ENCODE measurements at regions not wholly inside any gene's neighbourhood (a gene's known extent, or its start where the extent isn't known, plus 50 kb on each side); places are given as distances from the start of the nearest gene placed in this dataset.

- Mint-ChIP-seq H3K27ac (no peak overlapping the region), H3K36me3 (peaks cover 7 to 8% of the 10 kb centered on the region in 2 donors)
- no peak for ATAC-seq (replicated peaks)
Measured at GRCh38 chr5:66519626-66520025, 76.6 kb upstream of the MAST4 start.

GRCh38 chr5:66520854-66521253, 75.3 kb upstream of the MAST4 start:
- Mint-ChIP-seq H3K4me3 (no peak overlapping the region), H3K27ac (no peak overlapping the region), H3K36me3 (peaks cover 7 to 8% of the 10 kb centered on the region in 2 donors), H3K4me1 (peaks cover 11 to 28% of the 10 kb centered on the region in 2 donors), H3K27me3 (no peaks in the 10 kb centered on the region), H3K9me3 (peaks cover 10 to 16% of the 10 kb centered on the region in 2 donors)
- DNase-seq: no peak
- ATAC-seq (replicated peaks): no peak

More at GRCh38 chr5:66519626-66520025, 76.6 kb upstream of the MAST4 start:
- no peak for DNase-seq
- Mint-ChIP-seq H3K27me3 (no peaks in the 10 kb centered on the region), H3K4me3 (no peak overlapping the region), H3K9me3 (peaks cover 10 to 16% of the 10 kb centered on the region in 2 donors), H3K4me1 (peaks cover 18 to 39% of the 10 kb centered on the region in 2 donors)

GRCh38 chr5:66527478-66528035, 68.6 kb upstream of the MAST4 start:
- no peak for DNase-seq
- Mint-ChIP-seq H3K4me1 (peaks cover 0 to 6% of the 10 kb centered on the region in 2 donors), H3K4me3 (no peak overlapping the region), H3K27ac (no peak overlapping the region), H3K36me3 (peaks cover 2 to 3% of the 10 kb centered on the region in 2 donors), H3K27me3 (peaks cover 3 to 5% of the 10 kb centered on the region in 2 donors), H3K9me3 (peaks cover 2 to 4% of the 10 kb centered on the region in 2 donors)
- ATAC-seq (replicated peaks): no peak

GRCh38 chr5:66529182-66529581, 67.0 kb upstream of the MAST4 start:
- H3K27ac Mint-ChIP-seq: no peak overlapping the region
- DNase-seq (no peak), ATAC-seq (replicated peaks) (no peak)
- peaks cover 2 to 4% of the 10 kb centered on the region in 2 donors for H3K9me3 Mint-ChIP-seq
- H3K36me3 Mint-ChIP-seq: peaks cover 2 to 3% of the 10 kb centered on the region in 2 donors
- H3K27me3 Mint-ChIP-seq: peaks cover 3 to 5% of the 10 kb centered on the region in 2 donors
- H3K4me3 Mint-ChIP-seq: no peak overlapping the region
- H3K4me1 Mint-ChIP-seq: peaks cover 0 to 6% of the 10 kb centered on the region in 2 donors

GRCh38 chr5:66529704-66530103, 66.5 kb upstream of the MAST4 start:
- no peak for ATAC-seq (replicated peaks)
- Mint-ChIP-seq H3K36me3 (peaks cover 2 to 3% of the 10 kb centered on the region in 2 donors), H3K4me3 (no peak overlapping the region), H3K4me1 (peaks cover 0 to under 1% of the 10 kb centered on the region in 2 donors), H3K27ac (no peak overlapping the region), H3K27me3 (peaks cover 3 to 5% of the 10 kb centered on the region in 2 donors), H3K9me3 (peaks cover 2 to 4% of the 10 kb centered on the region in 2 donors)
- DNase-seq: no peak

- peaks cover 12 to 46% of the 10 kb centered on the region in 2 donors for H3K4me1 Mint-ChIP-seq
- H3K36me3 Mint-ChIP-seq: peaks cover 0 to 2% of the 10 kb centered on the region in 2 donors
- DNase-seq: no peak
- ATAC-seq (replicated peaks): peak; percentile 76 to 80
- H3K27me3 Mint-ChIP-seq: no peaks in the 10 kb centered on the region
- H3K9me3 Mint-ChIP-seq: peaks cover 1 to 4% of the 10 kb centered on the region in 2 donors
- no peak overlapping the region for H3K4me3 Mint-ChIP-seq
- H3K27ac Mint-ChIP-seq: no peak overlapping the region
Measured at GRCh38 chr5:66538126-66538525, 58.1 kb upstream of the MAST4 start.

GRCh38 chr5:66538531-66538930, 57.7 kb upstream of the MAST4 start:
- Mint-ChIP-seq H3K4me3 (no peak overlapping the region), H3K27me3 (no peaks in the 10 kb centered on the region), H3K27ac (no peak overlapping the region), H3K36me3 (peaks cover 0 to 2% of the 10 kb centered on the region in 2 donors), H3K9me3 (peaks cover 1 to 4% of the 10 kb centered on the region in 2 donors), H3K4me1 (peaks cover 12 to 50% of the 10 kb centered on the region in 2 donors)
- no peak for ATAC-seq (replicated peaks)
- no peak for DNase-seq

- DNase-seq (no peak), ATAC-seq (replicated peaks) (peak; percentile 82 to 85)
- H3K27ac Mint-ChIP-seq: no peak overlapping the region
- H3K9me3 Mint-ChIP-seq: peaks cover 1 to 4% of the 10 kb centered on the region in 2 donors
- H3K4me1 Mint-ChIP-seq: peaks cover 12 to 53% of the 10 kb centered on the region in 2 donors
- no peak overlapping the region for H3K4me3 Mint-ChIP-seq
- H3K36me3 Mint-ChIP-seq: peaks cover 0 to 2% of the 10 kb centered on the region in 2 donors
- H3K27me3 Mint-ChIP-seq: no peaks in the 10 kb centered on the region
Measured at GRCh38 chr5:66540078-66540477, 56.1 kb upstream of the MAST4 start.

GRCh38 chr5:66542711-66543110, 53.5 kb upstream of the MAST4 start:
- Mint-ChIP-seq H3K4me1 (peaks cover 7 to 44% of the 10 kb centered on the region in 2 donors), H3K27ac (no peak overlapping the region), H3K9me3 (peaks cover 3 to 7% of the 10 kb centered on the region in 2 donors), H3K36me3 (peaks cover 0 to 2% of the 10 kb centered on the region in 2 donors), H3K27me3 (no peaks in the 10 kb centered on the region), H3K4me3 (no peak overlapping the region)
- ATAC-seq (replicated peaks) (peak; percentile 28 to 41), DNase-seq (no peak)
